DOHH2 (cell line): ENCODE measurements at regions not wholly inside any gene's neighbourhood (a gene's known extent, or its start where the extent isn't known, plus 50 kb on each side); places are given as distances from the start of the nearest gene placed in this dataset.
"Not testable (repeated sequence)": the region's sequence is repeated elsewhere in the genome, so short reads cannot be mapped to it uniquely, and the experiment has no call there.

Experiments
- H3F3A ChIP-seq: fragments of 200-600 bp; sonication (generic), shearing (Covaris generic); 2 replicates; pipeline ENCODE4 v1.6.0; 2016; ENCODE audit warnings: antibody characterized with exemption, mild to moderate bottlenecking; ENCODE audit not compliant: control insufficient read depth, insufficient read depth
- H3K27ac ChIP-seq: fragments of 200-600 bp; sonication (generic); 2 replicates; pipeline ENCODE4 v1.5.1; 2014; ENCODE audit warnings: low read depth, mild to moderate bottlenecking, low read length, moderate library complexity
- H3K27me3 ChIP-seq: fragments of 200-600 bp; sonication (generic); 2 replicates; pipeline ENCODE4 v1.6.1; 2014; ENCODE audit warnings: mild to moderate bottlenecking, low read length, mixed read lengths; ENCODE audit not compliant: control insufficient read depth
- H3K36me3 ChIP-seq: fragments of 200-600 bp; sonication (generic); 2 replicates; pipeline ENCODE4 v1.6.1; 2014; ENCODE audit warnings: mild to moderate bottlenecking, low read length, moderate library complexity, mixed read lengths; ENCODE audit not compliant: control insufficient read depth
- H3K4me1 ChIP-seq: fragments of 200-600 bp; sonication (generic); 2 replicates; pipeline ENCODE4 v1.6.1; 2014; ENCODE audit warnings: mild to moderate bottlenecking, low read length, mixed read lengths; ENCODE audit not compliant: control insufficient read depth
- H3K4me2 ChIP-seq: fragments of 200-600 bp; sonication (generic); 2 replicates; pipeline ENCODE4 v1.6.0; 2014; ENCODE audit warnings: mild to moderate bottlenecking, low read length, moderate library complexity
- H3K4me3 ChIP-seq: fragments of 200-600 bp; sonication (generic); 2 replicates; pipeline ENCODE4 v1.5.1; 2014; ENCODE audit warnings: mild to moderate bottlenecking, low read length, mixed read lengths
- H3K79me2 ChIP-seq: fragments of 200-600 bp; sonication (generic); 2 replicates; pipeline ENCODE4 v1.6.1; 2014; ENCODE audit warnings: mild to moderate bottlenecking, low read length, mixed read lengths; ENCODE audit not compliant: control insufficient read depth
- H3K9me2 ChIP-seq: fragments of 200-600 bp; sonication (generic); replicated peaks from 2 replicates; pipeline ENCODE4 v1.6.1; 2014; ENCODE audit warnings: mild to moderate bottlenecking, low read length, mixed read lengths; ENCODE audit not compliant: control insufficient read depth
- H3K9me3 ChIP-seq: fragments of 200-600 bp; sonication (generic); 2 replicates; pipeline ENCODE4 v1.6.1; 2014; ENCODE audit warnings: antibody characterized with exemption, low read length, mixed read lengths; ENCODE audit not compliant: control insufficient read depth, insufficient read depth
- H4K20me1 ChIP-seq: fragments of 200-600 bp; sonication (generic); 2 replicates; pipeline ENCODE4 v1.6.0; 2014; ENCODE audit warnings: low read depth, mild to moderate bottlenecking, antibody characterized with exemption, low read length, moderate library complexity; ENCODE audit not compliant: control insufficient read depth, insufficient read depth
- EZH2phosphoT487 ChIP-seq: fragments of 200-600 bp; sonication (generic); IDR thresholded peaks from 2 replicates; pipeline ENCODE4 v1.6.1; 2017; ENCODE audit warnings: borderline replicate concordance, mild to moderate bottlenecking, antibody characterized with exemption, low read length, moderate library complexity, mixed read lengths
- TF ChIP-seq, protein P1 (sequence below): fragments of 200-600 bp; sonication (generic); IDR thresholded peaks from one replicate; pipeline ENCODE4 v1.5.1; 2014; ENCODE audit warnings: antibody characterized with exemption, mild to moderate bottlenecking, low read depth, low read length; ENCODE audit not compliant: poor library complexity, severe bottlenecking

DNA sequence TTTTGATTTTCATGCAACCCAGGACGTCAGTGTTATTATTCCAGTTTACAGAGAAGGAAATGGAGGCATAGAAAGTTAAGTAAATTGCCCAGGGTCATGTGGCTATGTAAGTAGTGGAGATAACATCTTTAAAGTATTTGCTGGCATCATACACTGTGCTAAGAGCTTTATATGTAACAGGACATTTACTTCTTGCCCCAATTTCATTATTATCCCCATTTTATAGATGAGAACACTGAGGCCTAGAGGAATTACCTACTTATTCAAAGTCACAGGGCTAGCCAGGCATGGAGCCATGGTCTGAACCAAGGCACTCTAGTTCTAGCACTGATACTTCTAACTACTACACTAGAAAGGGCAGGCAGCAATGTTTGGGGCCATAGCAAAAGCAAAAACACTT is 107.3 kb upstream of the ANKRD28 start:
- TF ChIP-seq EZH2phosphoT487 = no peak
- TF ChIP-seq, protein P1, sequence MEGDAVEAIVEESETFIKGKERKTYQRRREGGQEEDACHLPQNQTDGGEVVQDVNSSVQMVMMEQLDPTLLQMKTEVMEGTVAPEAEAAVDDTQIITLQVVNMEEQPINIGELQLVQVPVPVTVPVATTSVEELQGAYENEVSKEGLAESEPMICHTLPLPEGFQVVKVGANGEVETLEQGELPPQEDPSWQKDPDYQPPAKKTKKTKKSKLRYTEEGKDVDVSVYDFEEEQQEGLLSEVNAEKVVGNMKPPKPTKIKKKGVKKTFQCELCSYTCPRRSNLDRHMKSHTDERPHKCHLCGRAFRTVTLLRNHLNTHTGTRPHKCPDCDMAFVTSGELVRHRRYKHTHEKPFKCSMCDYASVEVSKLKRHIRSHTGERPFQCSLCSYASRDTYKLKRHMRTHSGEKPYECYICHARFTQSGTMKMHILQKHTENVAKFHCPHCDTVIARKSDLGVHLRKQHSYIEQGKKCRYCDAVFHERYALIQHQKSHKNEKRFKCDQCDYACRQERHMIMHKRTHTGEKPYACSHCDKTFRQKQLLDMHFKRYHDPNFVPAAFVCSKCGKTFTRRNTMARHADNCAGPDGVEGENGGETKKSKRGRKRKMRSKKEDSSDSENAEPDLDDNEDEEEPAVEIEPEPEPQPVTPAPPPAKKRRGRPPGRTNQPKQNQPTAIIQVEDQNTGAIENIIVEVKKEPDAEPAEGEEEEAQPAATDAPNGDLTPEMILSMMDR = no peak
- Histone ChIP-seq H3K27ac (no peak overlapping the region), H4K20me1 (no peaks in the 10 kb centered on the region), H3K79me2 (no peaks in the 10 kb centered on the region), H3K36me3 (no peaks in the 10 kb centered on the region), H3K9me2 (no peaks in the 10 kb centered on the region), H3K4me3 (no peak overlapping the region), H3K9me3 (no peaks in the 10 kb centered on the region), H3K4me2 (no peak overlapping the region), H3K4me1 (no peaks in the 10 kb centered on the region), H3F3A (no peaks in the 10 kb centered on the region), H3K27me3 (no peaks in the 10 kb centered on the region)

DNA sequence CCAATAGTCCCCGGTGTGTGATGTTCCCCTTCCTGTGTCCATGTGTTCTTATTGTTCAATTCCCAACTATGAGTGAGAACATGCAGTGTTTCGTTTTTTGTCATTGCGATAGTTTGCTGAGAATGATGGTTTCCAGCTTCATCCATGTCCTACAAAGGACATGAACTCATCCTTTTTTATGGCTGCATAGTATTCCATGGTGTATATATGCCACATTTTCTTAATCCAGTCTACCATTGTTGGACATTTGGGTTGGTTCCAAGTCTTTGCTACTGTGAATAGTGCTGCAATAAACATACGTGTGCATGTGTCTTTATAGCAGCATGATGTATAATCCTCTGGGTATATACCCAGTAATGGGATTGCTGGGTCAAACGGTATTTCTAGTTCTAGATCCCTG is 109.6 kb upstream of the ANKRD28 start:
- not testable (repeated sequence) for H3K4me2 ChIP-seq, H3F3A ChIP-seq, H3K9me2 ChIP-seq, H3K27me3 ChIP-seq, H3K36me3 ChIP-seq, H3K27ac ChIP-seq, H3K4me3 ChIP-seq, H3K4me1 ChIP-seq, H3K9me3 ChIP-seq, H4K20me1 ChIP-seq, H3K79me2 ChIP-seq

DNA sequence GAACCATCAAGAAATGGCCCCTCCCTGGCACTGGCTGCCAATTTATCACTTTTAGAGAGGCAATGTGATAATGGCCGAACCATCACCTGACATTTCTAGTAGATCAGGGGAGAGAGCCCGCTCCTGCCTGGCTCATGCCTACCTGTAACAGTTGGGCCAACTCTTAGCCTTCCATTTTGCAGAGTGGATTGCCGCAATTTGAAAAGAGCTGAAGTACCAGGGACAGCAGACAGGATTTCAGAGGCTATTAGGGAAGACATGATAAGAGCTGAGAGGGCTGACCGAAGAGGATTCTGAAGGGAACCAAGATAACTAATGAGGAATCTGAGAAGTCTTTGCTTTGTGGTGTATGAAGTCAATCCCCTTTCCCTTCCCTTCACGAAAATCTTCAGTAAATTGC is 121.2 kb upstream of the ANKRD28 start:
- Histone ChIP-seq H3K27me3 (no peaks in the 10 kb centered on the region), H3K79me2 (no peaks in the 10 kb centered on the region), H3K9me3 (no peaks in the 10 kb centered on the region), H3K4me3 (no peak overlapping the region), H3K36me3 (no peaks in the 10 kb centered on the region), H3K4me2 (no peak overlapping the region), H3K27ac (no peak overlapping the region), H3F3A (no peaks in the 10 kb centered on the region), H3K4me1 (no peaks in the 10 kb centered on the region), H3K9me2 (no peaks in the 10 kb centered on the region), H4K20me1 (no peaks in the 10 kb centered on the region)
- TF ChIP-seq EZH2phosphoT487 = no peak
- TF ChIP-seq, protein P1 = no peak

DNA sequence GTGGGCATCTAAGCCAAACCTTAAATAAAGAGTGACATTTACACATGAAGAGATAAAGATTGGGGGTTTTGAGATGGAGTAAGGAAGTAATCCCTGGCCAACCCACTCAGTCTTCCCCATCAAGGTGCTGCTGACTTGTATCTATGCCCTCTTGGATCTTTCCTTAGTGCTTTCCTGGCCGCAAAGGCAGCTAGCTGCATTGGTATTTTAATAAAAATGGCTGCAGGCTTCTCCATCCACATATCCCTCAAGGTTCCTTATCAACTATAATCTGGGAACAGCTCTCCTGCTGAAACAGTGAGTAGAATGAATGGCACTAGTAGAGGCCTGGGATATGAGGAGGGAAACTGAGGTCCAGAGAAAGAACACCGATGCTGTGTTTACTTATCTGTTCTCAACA is 122.2 kb upstream of the ANKRD28 start:
- Histone ChIP-seq H3K4me3 (no peak overlapping the region), H3K79me2 (no peaks in the 10 kb centered on the region), H3K4me1 (no peaks in the 10 kb centered on the region), H3K4me2 (no peak overlapping the region), H3K9me2 (no peaks in the 10 kb centered on the region), H3K9me3 (no peaks in the 10 kb centered on the region), H4K20me1 (no peaks in the 10 kb centered on the region), H3F3A (no peaks in the 10 kb centered on the region), H3K27me3 (no peaks in the 10 kb centered on the region), H3K36me3 (no peaks in the 10 kb centered on the region), H3K27ac (no peak overlapping the region)
- TF ChIP-seq EZH2phosphoT487 = no peak
- TF ChIP-seq, protein P1 = no peak
